ENCODE measurements at regions not wholly inside any gene's neighbourhood (a gene's known extent, or its start where the extent isn't known, plus 50 kb on each side); places are given as distances from the start of the nearest gene placed in this dataset.

DNA sequence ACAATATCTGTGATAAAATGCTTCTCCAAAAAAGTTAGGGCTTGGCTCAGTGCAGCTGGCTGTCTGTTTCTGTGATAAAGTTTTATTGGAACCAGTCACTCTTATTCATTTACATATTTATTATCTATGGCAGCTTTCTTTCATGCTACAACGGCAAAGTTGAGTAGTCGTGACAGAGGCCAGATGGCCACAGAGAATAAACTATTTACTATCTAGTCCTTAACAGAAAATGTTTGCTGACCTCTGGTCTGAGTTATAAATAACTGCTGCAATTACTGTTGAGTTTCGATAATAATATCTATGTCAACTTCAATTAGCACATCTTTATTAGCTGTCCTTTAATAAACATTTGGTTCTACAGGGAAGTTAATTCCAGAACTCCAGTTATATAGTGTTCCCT lies 180.2 kb upstream of the RUNX1 start:
- DNase-seq (ENCODE audit: low spot score) = peak; percentile 26

GRCh38 chr21:35227786-35228185 lies 178.7 kb upstream of the RUNX1 start:
- no peak for DNase-seq (ENCODE audit: low spot score)

DNA sequence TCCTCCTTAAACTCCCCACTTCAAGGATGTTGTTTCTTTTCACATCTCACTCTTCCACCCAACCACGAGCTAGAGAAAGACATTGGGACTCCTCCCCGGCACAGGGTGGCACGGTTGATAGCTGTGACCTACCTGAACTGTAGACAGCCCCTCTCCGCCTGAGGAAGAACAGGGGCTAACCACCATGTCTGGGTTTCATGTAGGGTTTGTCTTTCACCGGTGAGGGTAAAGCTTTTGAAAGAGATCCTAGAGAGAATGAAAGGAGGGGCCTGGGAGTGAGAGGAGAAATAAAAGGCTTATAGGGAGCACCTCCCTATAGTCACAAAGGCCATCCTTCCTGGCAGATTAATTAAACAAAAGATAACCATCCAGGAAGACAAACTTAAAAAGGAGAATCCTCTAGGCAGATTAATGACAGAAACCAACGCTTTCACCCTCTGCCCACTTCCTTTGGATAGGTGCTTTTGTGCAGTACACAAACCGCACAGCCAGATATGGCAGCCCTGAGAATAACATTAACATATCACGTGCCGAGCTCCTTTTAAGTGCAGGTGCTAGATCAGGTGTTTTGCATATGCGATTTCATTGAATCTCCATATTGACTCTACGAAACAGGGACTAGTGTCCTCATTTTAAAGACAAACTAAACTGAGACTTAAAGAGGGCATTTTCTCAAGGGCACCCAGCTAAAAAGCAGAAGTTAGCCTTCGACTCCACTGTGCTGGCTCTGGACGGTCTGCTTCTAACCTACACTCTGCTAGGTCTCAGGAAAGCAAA lies 178.1 kb upstream of the RUNX1 start:
- no peak for DNase-seq (ENCODE audit: low spot score)

GRCh38 chr21:35226328-35226727 lies 177.2 kb upstream of the RUNX1 start:
- no peak for DNase-seq (ENCODE audit: low spot score)

- DNase-seq (ENCODE audit: low spot score) = no peak
Measured at GRCh38 chr21:35225573-35225972, 176.5 kb upstream of the RUNX1 start.

DNA sequence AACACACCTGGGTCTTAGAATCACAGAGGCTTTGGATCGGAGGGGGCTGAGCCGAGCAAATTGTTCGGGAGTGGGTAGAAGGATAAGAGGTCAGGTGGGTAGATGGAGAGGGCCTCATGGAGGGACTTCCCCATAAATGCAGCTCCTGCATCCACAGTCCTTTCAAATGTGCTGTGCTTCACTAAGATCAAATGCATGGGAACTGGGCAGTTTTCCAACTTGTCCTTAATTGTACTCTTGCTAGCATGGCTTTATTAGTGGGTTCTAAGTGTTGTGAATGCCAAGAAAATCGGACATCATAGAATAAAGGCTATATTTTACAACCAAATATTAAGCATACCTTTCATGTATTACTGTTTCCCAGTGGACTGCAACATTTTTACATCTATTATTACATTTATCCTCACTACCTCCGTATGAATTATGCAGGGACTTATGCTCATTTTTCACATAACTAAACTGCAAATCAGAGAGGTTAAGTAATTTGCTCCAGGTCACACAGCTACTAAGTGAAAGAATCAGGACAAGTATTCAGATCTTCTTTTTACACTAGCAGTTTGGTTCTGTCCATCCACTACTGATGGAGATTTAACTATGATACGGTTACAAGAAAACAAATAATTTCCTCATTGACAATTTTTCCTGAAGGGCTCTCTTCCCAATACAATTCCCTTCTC lies 174.5 kb upstream of the RUNX1 start:
- no peak for DNase-seq (ENCODE audit: low spot score)

DNA sequence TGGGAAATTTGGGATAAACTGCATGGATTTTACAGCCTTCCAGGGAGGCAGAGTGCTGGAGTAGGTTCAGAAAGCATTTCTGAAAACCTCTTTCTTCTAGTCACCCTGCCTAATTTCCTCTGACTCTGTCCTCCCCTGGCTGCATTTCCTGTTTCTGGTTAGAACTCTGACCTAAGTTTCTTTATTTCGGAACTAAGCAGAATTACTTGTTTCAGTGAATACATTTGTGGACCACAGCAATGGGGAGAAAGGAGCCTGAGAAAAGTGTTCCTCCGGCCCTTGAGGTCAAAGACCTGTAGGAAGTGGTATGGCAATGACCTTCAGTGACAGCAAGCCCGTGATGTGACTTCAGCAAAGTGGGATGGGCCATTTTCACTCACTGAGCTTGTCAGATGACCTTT lies 173.4 kb upstream of the RUNX1 start:
- DNase-seq (ENCODE audit: low spot score) = peak; percentile 48

GRCh38 chr21:35222021-35222420 lies 172.9 kb upstream of the RUNX1 start:
- no peak for DNase-seq (ENCODE audit: low spot score)

- DNase-seq (ENCODE audit: low spot score) = no peak
Measured at GRCh38 chr21:35220301-35220700, 171.2 kb upstream of the RUNX1 start.

GRCh38 chr21:35219719-35220118 lies 170.6 kb upstream of the RUNX1 start:
- DNase-seq (ENCODE audit: low spot score) = no peak

DNA sequence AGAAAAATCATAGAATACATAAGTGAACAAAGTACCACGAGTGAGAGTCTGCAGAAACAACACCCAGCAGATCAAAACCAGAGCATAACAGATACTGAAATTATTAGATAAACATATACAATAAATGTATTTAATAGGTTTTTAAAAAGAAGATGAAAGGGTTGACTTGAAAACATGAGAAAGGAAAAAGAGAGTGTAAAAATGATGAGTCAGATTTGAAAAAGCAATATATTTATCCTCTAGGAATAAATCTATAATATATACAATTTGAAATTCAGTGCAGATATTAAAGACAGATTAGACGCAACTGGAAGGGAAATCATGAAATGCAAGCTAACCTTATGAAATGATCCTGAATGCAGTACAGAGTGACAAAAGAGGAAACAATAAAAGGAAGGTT lies 170.2 kb upstream of the RUNX1 start:
- DNase-seq (ENCODE audit: low spot score) = no peak

DNA sequence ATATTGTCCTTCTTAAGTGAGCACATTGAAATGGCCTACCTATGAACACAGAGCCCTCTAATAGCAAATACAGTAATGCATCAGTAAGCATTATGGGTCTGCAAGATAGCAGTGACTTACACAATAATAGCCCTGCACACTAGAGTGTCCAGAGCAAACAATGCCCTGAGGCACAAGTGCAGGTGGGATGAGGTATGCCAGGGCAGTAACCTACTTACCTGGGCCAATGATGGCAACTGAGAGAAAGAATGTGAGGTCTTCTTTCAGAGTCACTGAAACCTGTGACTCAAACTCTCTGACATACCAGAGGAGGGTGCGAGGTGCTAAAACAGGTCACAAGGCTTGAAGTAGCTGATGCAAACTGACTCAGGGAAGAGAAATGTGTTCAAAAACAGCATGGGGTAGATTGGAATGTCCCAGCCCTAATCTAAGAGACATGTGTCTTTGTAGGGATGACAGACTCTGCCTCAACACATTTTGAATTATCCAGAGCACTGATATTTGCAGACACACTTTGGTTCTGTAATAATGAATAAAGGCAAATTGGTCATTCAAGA lies 168.5 kb upstream of the RUNX1 start:
- no peak for DNase-seq (ENCODE audit: low spot score)

GRCh38 chr21:35216996-35217395 lies 167.9 kb upstream of the RUNX1 start:
- DNase-seq (ENCODE audit: low spot score) = no peak

DNA sequence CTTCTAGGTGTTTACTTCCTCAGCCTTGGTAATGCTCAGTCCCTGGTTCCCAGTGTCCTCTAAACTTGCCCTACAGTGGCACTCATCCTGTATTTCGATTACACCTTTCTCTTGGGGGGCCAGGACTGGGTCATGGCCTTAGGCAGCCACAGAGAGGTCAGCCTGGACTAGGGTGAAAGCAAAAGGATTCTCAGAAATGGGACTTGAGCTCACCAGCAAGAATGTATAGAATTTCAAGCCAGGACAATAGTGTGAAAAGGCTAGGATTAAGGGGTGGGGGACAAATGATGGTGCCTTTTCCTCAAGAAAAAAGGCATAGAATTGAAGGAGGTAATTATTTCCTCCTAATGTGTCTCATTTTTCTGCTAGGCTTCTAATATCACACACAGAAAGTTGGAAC lies 166.8 kb upstream of the RUNX1 start:
- DNase-seq (ENCODE audit: low spot score) = no peak

GRCh38 chr21:35212393-35213127 lies 163.5 kb upstream of the RUNX1 start:
- no peak for DNase-seq (ENCODE audit: low spot score)

GRCh38 chr21:35211782-35212181 lies 162.7 kb upstream of the RUNX1 start:
- DNase-seq (ENCODE audit: low spot score) = no peak

DNA sequence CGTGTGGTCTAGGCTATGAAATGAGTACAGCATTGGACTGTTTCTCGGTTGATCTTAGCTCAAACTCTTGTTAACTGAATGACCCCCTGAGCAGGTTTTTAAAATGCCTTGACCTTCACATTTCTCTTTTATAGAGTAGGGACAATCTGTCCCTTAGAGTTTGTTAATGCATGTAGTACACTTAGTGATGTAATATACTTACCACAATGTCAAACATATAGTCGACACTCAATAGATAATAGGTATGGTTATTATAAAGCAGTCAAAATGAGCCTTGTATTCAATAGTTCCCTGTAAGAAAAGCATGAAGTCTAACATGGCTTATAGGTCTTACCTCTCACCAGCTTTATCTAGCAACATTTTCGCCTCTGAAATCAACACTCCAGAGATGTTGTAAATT lies 161.0 kb upstream of the RUNX1 start:
- no peak for DNase-seq (ENCODE audit: low spot score)

DNA sequence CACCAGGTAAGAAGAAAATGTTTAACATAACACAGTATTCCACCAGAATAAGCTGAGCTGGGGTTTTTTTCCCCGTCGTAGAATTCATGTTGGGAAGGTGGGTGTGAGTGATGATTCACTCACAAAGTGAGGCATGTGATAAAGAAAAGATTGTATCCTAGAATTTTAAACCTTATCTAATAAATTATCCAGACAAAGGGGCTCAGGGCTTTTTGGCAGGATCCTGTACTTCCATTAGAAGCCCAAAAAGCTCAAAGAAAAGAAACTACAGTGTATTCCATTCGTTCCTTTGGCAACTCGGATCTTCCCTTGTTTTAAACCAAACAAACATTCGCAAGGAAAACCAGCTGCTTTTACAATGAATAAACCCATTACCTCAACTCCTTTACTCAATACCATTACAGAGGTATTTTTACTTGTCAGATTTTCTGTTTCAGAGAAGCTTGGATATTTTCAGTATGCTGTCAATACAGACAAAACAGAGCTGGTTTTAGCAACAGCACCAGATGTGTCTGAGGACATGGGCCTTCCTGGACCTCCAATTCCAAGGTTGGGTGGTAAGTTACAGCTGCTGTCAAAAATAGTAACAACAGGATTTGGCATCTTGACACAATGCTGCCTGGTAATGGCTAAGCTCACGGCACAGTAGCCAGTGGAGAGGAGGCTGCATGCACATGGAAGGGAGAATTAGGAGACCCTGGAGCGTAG lies 159.9 kb upstream of the RUNX1 start:
- DNase-seq (ENCODE audit: low spot score) = peak; percentile 20

DNA sequence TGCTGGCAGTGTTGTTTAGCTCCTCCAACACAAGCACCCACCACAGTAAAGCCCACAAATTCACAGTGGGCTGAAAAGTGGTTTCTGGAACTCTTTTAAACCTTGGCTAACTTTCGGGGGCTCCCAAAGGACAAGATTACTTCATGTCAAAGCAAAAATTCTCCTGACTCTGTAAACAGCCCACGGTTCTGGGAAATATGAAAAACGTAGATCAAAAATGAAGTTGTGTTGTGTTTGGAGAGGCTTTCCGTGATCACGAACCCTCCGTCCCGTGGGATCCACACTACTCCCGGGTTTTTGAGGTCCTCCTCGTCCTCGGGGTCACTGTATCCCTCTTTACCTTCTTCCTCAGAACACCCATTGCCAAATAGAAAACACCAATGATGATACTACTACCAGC lies 159.0 kb upstream of the RUNX1 start:
- DNase-seq (ENCODE audit: low spot score) = no peak

- DNase-seq (ENCODE audit: low spot score) = no peak
Measured at GRCh38 chr21:35207322-35207721, 158.2 kb upstream of the RUNX1 start.
